ENCODE measurements at regions not wholly inside any gene's neighbourhood (a gene's known extent, or its start where the extent isn't known, plus 50 kb on each side); places are given as distances from the start of the nearest gene placed in this dataset.

DNA sequence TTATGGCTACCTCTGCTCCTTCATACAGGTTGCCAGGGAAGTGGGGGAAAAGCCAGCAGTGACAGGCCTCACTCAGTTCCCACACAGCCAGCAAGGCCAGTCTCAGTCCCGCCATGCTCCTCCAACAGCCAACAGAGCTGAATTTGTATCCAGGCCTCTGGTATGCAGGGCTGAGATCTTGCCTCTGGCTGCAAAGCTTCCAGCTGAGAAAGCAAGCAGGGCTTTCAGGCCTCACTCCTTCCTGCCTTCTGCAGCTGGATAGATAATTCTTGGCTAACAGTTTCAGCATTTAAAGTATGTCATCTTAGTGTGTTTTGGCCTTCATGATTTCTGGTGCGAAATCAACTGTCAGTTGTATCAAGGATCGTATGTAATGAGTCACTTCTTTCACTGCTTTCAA lies 103.6 kb downstream of the GNL3L start:
- TF ChIP-seq, protein P1, sequence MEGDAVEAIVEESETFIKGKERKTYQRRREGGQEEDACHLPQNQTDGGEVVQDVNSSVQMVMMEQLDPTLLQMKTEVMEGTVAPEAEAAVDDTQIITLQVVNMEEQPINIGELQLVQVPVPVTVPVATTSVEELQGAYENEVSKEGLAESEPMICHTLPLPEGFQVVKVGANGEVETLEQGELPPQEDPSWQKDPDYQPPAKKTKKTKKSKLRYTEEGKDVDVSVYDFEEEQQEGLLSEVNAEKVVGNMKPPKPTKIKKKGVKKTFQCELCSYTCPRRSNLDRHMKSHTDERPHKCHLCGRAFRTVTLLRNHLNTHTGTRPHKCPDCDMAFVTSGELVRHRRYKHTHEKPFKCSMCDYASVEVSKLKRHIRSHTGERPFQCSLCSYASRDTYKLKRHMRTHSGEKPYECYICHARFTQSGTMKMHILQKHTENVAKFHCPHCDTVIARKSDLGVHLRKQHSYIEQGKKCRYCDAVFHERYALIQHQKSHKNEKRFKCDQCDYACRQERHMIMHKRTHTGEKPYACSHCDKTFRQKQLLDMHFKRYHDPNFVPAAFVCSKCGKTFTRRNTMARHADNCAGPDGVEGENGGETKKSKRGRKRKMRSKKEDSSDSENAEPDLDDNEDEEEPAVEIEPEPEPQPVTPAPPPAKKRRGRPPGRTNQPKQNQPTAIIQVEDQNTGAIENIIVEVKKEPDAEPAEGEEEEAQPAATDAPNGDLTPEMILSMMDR (IDR thresholded peaks at IDR 0.05; ENCODE audit: low read length): no peak
- no peak for TF ChIP-seq EZH2 (IDR thresholded peaks at IDR 0.05; ENCODE audit: borderline replicate concordance, low read length)
